BLaER1 treated with 17β-estradiol and CSF1 and Interleukin-3, amounts not matched to agents 10 nM and 100 nM (cell line): ENCODE measurements at regions not wholly inside any gene's neighbourhood (a gene's known extent, or its start where the extent isn't known, plus 50 kb on each side); places are given as distances from the start of the nearest gene placed in this dataset.
A peak's percentile ranks its signal among the peaks of the same experiment; 100 is the strongest.

ENCODE experiments used
- H3K27ac ChIP-seq, 11 experiments: shearing (Covaris generic); formaldehyde crosslinking; 2 replicates each; pipeline ENCODE4 v1.8.1; 2022
- H3K27me3 ChIP-seq, 11 experiments: shearing (Covaris generic); formaldehyde crosslinking; 2 replicates each; pipeline ENCODE4 v1.8.1; 2022
- H3K36me3 ChIP-seq, 11 experiments: shearing (Covaris generic); formaldehyde crosslinking; 2 replicates each; pipeline ENCODE4 v1.8.1; 2022
- H3K4me1 ChIP-seq, 10 experiments: shearing (Covaris generic); formaldehyde crosslinking; 2 replicates each; pipeline ENCODE4 v1.8.1; 2022
- H3K4me2 ChIP-seq, 11 experiments: shearing (Covaris generic); formaldehyde crosslinking; 2 replicates each; pipeline ENCODE4 v1.8.1; 2022
- H3K4me3 ChIP-seq, 10 experiments: shearing (Covaris generic); formaldehyde crosslinking; 2 replicates each; pipeline ENCODE4 v1.8.1; 2022
- H3K9ac ChIP-seq, 11 experiments: shearing (Covaris generic); formaldehyde crosslinking; 2 replicates each; pipeline ENCODE4 v1.8.1; 2022
- H3K9me3 ChIP-seq, 11 experiments: shearing (Covaris generic); formaldehyde crosslinking; replicated peaks in 1 of 11; 2 replicates each; pipeline ENCODE4 v1.8.1; 2022
- H4K20me1 ChIP-seq, 11 experiments: shearing (Covaris generic); formaldehyde crosslinking; 2 replicates each; pipeline ENCODE4 v1.8.1; 2022
- Cebpa-rat ChIP-seq, 11 experiments: shearing (Covaris generic); IDR thresholded peaks; 2 replicates each; pipeline ENCODE4 v1.8.1; 2022

- Histone ChIP-seq H3K36me3 (peaks cover 0 to 5% (median 0%) of the 10 kb centered on the region in 11 experiments; a peak in 1 of 22 replicates), H3K4me1 (peaks cover 22 to 66% (median 45%) of the 10 kb centered on the region in 10 experiments), H3K4me2 (peak overlapping the region; percentile 76 to 95 (median 83)), H3K9me3 (peaks cover 31 to 50% (median 42%) of the 10 kb centered on the region in 11 experiments), H3K4me3 (peak overlapping the region in 6 of 10 experiments; percentile 35 to 61 (median 48); a peak in 11 of 20 replicates), H3K27me3 (peaks cover 0 to 13% (median 0%) of the 10 kb centered on the region in 11 experiments; a peak in 9 of 22 replicates), H3K9ac (peak overlapping the region in 4 of 11 experiments; percentile 24 to 57 (median 36); a peak in 3 of 22 replicates), H3K27ac (peak overlapping the region in 3 of 11 experiments; percentile 61 to 66 (median 64); a peak in 3 of 22 replicates), H4K20me1 (no peaks in the 10 kb centered on the region)
- TF ChIP-seq Cebpa-rat (IDR thresholded peaks at IDR 0.05): no peak
Observed at GRCh38 chr9:126217250-126217653, 109.4 kb upstream of the MVB12B start.

GRCh38 chr9:126217797-126218196 lies 108.8 kb upstream of the MVB12B start:
- peak overlapping the region in 6 of 11 experiments; percentile 4 to 66 (median 54); a peak in 10 of 22 replicates for H3K27ac ChIP-seq
- H3K4me3 ChIP-seq: peak overlapping the region; percentile 20 to 61 (median 44); a peak in 17 of 20 replicates
- H3K4me2 ChIP-seq: peak overlapping the region; percentile 76 to 95 (median 83)
- no peaks in the 10 kb centered on the region for H4K20me1 ChIP-seq
- peaks cover 26 to 66% (median 45%) of the 10 kb centered on the region in 10 experiments for H3K4me1 ChIP-seq
- TF ChIP-seq Cebpa-rat (IDR thresholded peaks at IDR 0.05): no peak
- peaks cover 0 to 5% (median 0%) of the 10 kb centered on the region in 11 experiments; a peak in 1 of 22 replicates for H3K36me3 ChIP-seq
- peaks cover 30 to 46% (median 36%) of the 10 kb centered on the region in 11 experiments for H3K9me3 ChIP-seq
- H3K9ac ChIP-seq: peak overlapping the region in 7 of 11 experiments; percentile 24 to 61 (median 47); a peak in 11 of 22 replicates
- H3K27me3 ChIP-seq: peaks cover 0 to 18% (median 0%) of the 10 kb centered on the region in 11 experiments; a peak in 10 of 22 replicates

- H3K4me2 ChIP-seq: peak overlapping the region; percentile 76 to 95 (median 83)
- peaks cover 0 to 26% (median 0%) of the 10 kb centered on the region in 11 experiments; a peak in 10 of 22 replicates for H3K27me3 ChIP-seq
- TF ChIP-seq Cebpa-rat (IDR thresholded peaks at IDR 0.05): no peak
- peak overlapping the region in 5 of 10 experiments; percentile 35 to 51 (median 44); a peak in 5 of 20 replicates for H3K4me3 ChIP-seq
- no peaks in the 10 kb centered on the region for H4K20me1 ChIP-seq
- H3K36me3 ChIP-seq: peaks cover 0 to 5% (median 0%) of the 10 kb centered on the region in 11 experiments; a peak in 1 of 22 replicates
- peaks cover 22 to 38% (median 29%) of the 10 kb centered on the region in 11 experiments for H3K9me3 ChIP-seq
- H3K9ac ChIP-seq: peak overlapping the region in 6 of 11 experiments; percentile 24 to 61 (median 47); a peak in 10 of 22 replicates
- peaks cover 29 to 71% (median 53%) of the 10 kb centered on the region in 10 experiments for H3K4me1 ChIP-seq
- H3K27ac ChIP-seq: peak overlapping the region in 6 of 11 experiments; percentile 4 to 66 (median 54); a peak in 11 of 22 replicates
Observed at GRCh38 chr9:126218359-126219125, 108.1 kb upstream of the MVB12B start.

- Histone ChIP-seq H3K27me3 (peaks cover 0 to 32% (median 0%) of the 10 kb centered on the region in 11 experiments; a peak in 10 of 22 replicates), H3K9ac (no peak overlapping the region), H4K20me1 (no peaks in the 10 kb centered on the region), H3K36me3 (peaks cover 0 to 2% (median 0%) of the 10 kb centered on the region in 11 experiments; a peak in 1 of 22 replicates), H3K27ac (no peak overlapping the region), H3K4me2 (peak overlapping the region in 9 of 11 experiments; percentile 77 to 95 (median 83); a peak in 17 of 22 replicates), H3K4me3 (no peak overlapping the region; a peak in 1 of 20 replicates), H3K4me1 (peaks cover 29 to 77% (median 59%) of the 10 kb centered on the region in 10 experiments), H3K9me3 (peaks cover 16 to 32% (median 23%) of the 10 kb centered on the region in 11 experiments; a peak in 21 of 22 replicates)
- no peak for TF ChIP-seq Cebpa-rat (IDR thresholded peaks at IDR 0.05)
Observed at GRCh38 chr9:126219166-126219565, 107.5 kb upstream of the MVB12B start.

- Histone ChIP-seq H3K4me1 (peaks cover 29 to 82% (median 64%) of the 10 kb centered on the region in 10 experiments), H3K27me3 (peaks cover 0 to 34% (median 0%) of the 10 kb centered on the region in 11 experiments; a peak in 10 of 22 replicates), H3K4me2 (peak overlapping the region in 9 of 11 experiments; percentile 28 to 95 (median 83); a peak in 15 of 22 replicates), H3K4me3 (no peak overlapping the region), H3K36me3 (no peaks in the 10 kb centered on the region), H4K20me1 (no peaks in the 10 kb centered on the region), H3K9ac (peak overlapping the region in 1 of 11 experiments; percentile 17; a peak in 1 of 22 replicates), H3K9me3 (peaks cover 11 to 27% (median 18%) of the 10 kb centered on the region in 11 experiments; a peak in 19 of 22 replicates), H3K27ac (no peak overlapping the region)
- no peak for TF ChIP-seq Cebpa-rat (IDR thresholded peaks at IDR 0.05)
Observed at GRCh38 chr9:126219648-126220063, 107.0 kb upstream of the MVB12B start.

- peaks cover 29 to 87% (median 76%) of the 10 kb centered on the region in 10 experiments for H3K4me1 ChIP-seq
- TF ChIP-seq Cebpa-rat (IDR thresholded peaks at IDR 0.05): no peak
- no peaks in the 10 kb centered on the region; a peak in 1 of 22 replicates for H4K20me1 ChIP-seq
- H3K36me3 ChIP-seq: no peaks in the 10 kb centered on the region
- no peak overlapping the region for H3K4me3 ChIP-seq
- no peak overlapping the region for H3K9ac ChIP-seq
- H3K27ac ChIP-seq: no peak overlapping the region
- peaks cover 0 to 36% (median 0%) of the 10 kb centered on the region in 11 experiments; a peak in 10 of 22 replicates for H3K27me3 ChIP-seq
- H3K4me2 ChIP-seq: peak overlapping the region in 5 of 11 experiments; percentile 93 to 99 (median 98); a peak in 5 of 22 replicates
- H3K9me3 ChIP-seq: peaks cover 0 to 18% (median 13%) of the 10 kb centered on the region in 11 experiments; a peak in 12 of 22 replicates
Observed at GRCh38 chr9:126221480-126221879, 105.1 kb upstream of the MVB12B start.

GRCh38 chr9:126222363-126222834 lies 104.2 kb upstream of the MVB12B start:
- peak overlapping the region; percentile 82 to 99 (median 97) for H3K4me2 ChIP-seq
- H4K20me1 ChIP-seq: no peaks in the 10 kb centered on the region; a peak in 1 of 22 replicates
- peaks cover 0 to 36% (median 0%) of the 10 kb centered on the region in 11 experiments; a peak in 10 of 22 replicates for H3K27me3 ChIP-seq

More at GRCh38 chr9:126222363-126222834, 104.2 kb upstream of the MVB12B start:
- no peaks in the 10 kb centered on the region for H3K36me3 ChIP-seq
- H3K4me1 ChIP-seq: peaks cover 24 to 90% (median 72%) of the 10 kb centered on the region in 10 experiments
- no peak for TF ChIP-seq Cebpa-rat (IDR thresholded peaks at IDR 0.05)
- H3K27ac ChIP-seq: peak overlapping the region in 3 of 11 experiments; percentile 4 to 19 (median 13); a peak in 2 of 22 replicates
- H3K9me3 ChIP-seq: peaks cover 0 to 18% (median 13%) of the 10 kb centered on the region in 11 experiments; a peak in 12 of 22 replicates
- H3K9ac ChIP-seq: peak overlapping the region in 8 of 11 experiments; percentile 19 to 64 (median 34); a peak in 13 of 22 replicates
- peak overlapping the region; percentile 30 to 67 (median 54); a peak in 19 of 20 replicates for H3K4me3 ChIP-seq
